ENCODE measurements at regions not wholly inside any gene's neighbourhood (a gene's known extent, or its start where the extent isn't known, plus 50 kb on each side); places are given as distances from the start of the nearest gene placed in this dataset.

- TF ChIP-seq CTCF (IDR thresholded peaks at IDR 0.05): no peak
- no peak for TF ChIP-seq POLR2AphosphoS5 (IDR thresholded peaks at IDR 0.05)
- no peak for TF ChIP-seq POLR2A (IDR thresholded peaks at IDR 0.05)
- no peak for TF ChIP-seq EP300 (IDR thresholded peaks at IDR 0.05)
Observed at GRCh38 chr4:65880594-65880993, 210.3 kb upstream of the EPHA5 start.
